OCI-LY1 (cell line): ENCODE measurements at regions not wholly inside any gene's neighbourhood (a gene's known extent, or its start where the extent isn't known, plus 50 kb on each side); places are given as distances from the start of the nearest gene placed in this dataset.

Experiments
- H2AFZ ChIP-seq: fragments of 200-600 bp; sonication (generic), shearing (Covaris generic); 2 replicates; pipeline ENCODE4 v1.6.0; 2014; ENCODE audit warnings: antibody characterized with exemption, mild to moderate bottlenecking, low read length
- H3F3A ChIP-seq: fragments of 200-600 bp; sonication (generic), shearing (Covaris generic); 2 replicates; pipeline ENCODE4 v1.6.0; 2014; ENCODE audit warnings: mild to moderate bottlenecking, antibody characterized with exemption, low read length, moderate library complexity; ENCODE audit not compliant: insufficient read depth
- H3K27ac ChIP-seq: fragments of 200-600 bp; sonication (generic); 2 replicates; pipeline ENCODE4 v1.5.1; 2014; ENCODE audit warnings: low read length, mixed run types, mild to moderate bottlenecking, low read depth; ENCODE audit not compliant: poor library complexity, severe bottlenecking
- H3K27me3 ChIP-seq: fragments of 200-600 bp; sonication (generic); 2 replicates; pipeline ENCODE4 v1.6.0; 2014; ENCODE audit warnings: antibody characterized with exemption, mild to moderate bottlenecking, low read length, moderate library complexity; ENCODE audit not compliant: insufficient read depth
- H3K36me3 ChIP-seq: fragments of 200-600 bp; sonication (generic); 2 replicates; pipeline ENCODE4 v1.6.1; 2014; ENCODE audit warnings: mild to moderate bottlenecking, antibody characterized with exemption, low read length, moderate library complexity, mixed read lengths; ENCODE audit not compliant: insufficient read depth
- H3K4me1 ChIP-seq: fragments of 200-600 bp; sonication (generic); 2 replicates; pipeline ENCODE4 v1.5.1; 2014; ENCODE audit warnings: mild to moderate bottlenecking, low read length, moderate library complexity; ENCODE audit not compliant: insufficient read depth, severe bottlenecking
- H3K4me2 ChIP-seq: fragments of 200-600 bp; sonication (generic), shearing (Covaris generic); 2 replicates; pipeline ENCODE4 v1.6.1; 2014; ENCODE audit warnings: low read length
- H3K4me3 ChIP-seq: fragments of 200-600 bp; sonication (generic); 2 replicates; pipeline ENCODE4 v1.5.1; 2014; ENCODE audit warnings: low read length, low read depth, mild to moderate bottlenecking, mixed read lengths; ENCODE audit not compliant: poor library complexity, severe bottlenecking
- H3K79me2 ChIP-seq: fragments of 200-600 bp; shearing (Covaris generic); 2 replicates; pipeline ENCODE4 v1.6.1; 2016; ENCODE audit warnings: mixed run types, low read length, mixed read lengths; ENCODE audit not compliant: insufficient read depth
- H3K9ac ChIP-seq: fragments of 200-600 bp; sonication (generic), shearing (Covaris generic); 2 replicates; pipeline ENCODE4 v1.6.1; 2014; ENCODE audit warnings: mild to moderate bottlenecking, low read length, mixed read lengths
- H3K9me2 ChIP-seq: fragments of 200-600 bp; sonication (generic), shearing (Covaris generic); 2 replicates; pipeline ENCODE4 v1.6.1; 2014; ENCODE audit warnings: low read depth, mild to moderate bottlenecking, low read length, mixed read lengths
- H3K9me3 ChIP-seq: fragments of 200-600 bp; shearing (Covaris generic); 2 replicates; pipeline ENCODE4 v1.6.1; 2014; ENCODE audit warnings: low read length, mixed read lengths
- H4K20me1 ChIP-seq: fragments of 200-600 bp; sonication (generic), shearing (Covaris generic); 2 replicates; pipeline ENCODE4 v1.6.0; 2016; ENCODE audit warnings: mild to moderate bottlenecking, low read length; ENCODE audit not compliant: insufficient read depth
- CTCF ChIP-seq: fragments of 200-600 bp; sonication (generic), shearing (Covaris generic); IDR thresholded peaks from 2 replicates; pipeline ENCODE4 v1.5.1; 2017; ENCODE audit warnings: mild to moderate bottlenecking, antibody characterized with exemption, low read length, moderate library complexity, mixed read lengths
- EZH2 ChIP-seq: fragments of 200-600 bp; sonication (generic), shearing (Covaris generic); IDR thresholded peaks from 2 replicates; pipeline ENCODE4 v1.8.0; 2017; ENCODE audit warnings: borderline replicate concordance, mixed run types, mild to moderate bottlenecking, antibody characterized with exemption, low read length, moderate library complexity, mixed read lengths

GRCh38 chr2:238649936-238650518, 197.9 kb upstream of the TWIST2 start:
- no peaks in the 10 kb centered on the region for H3K4me1 ChIP-seq
- H3K36me3 ChIP-seq = no peaks in the 10 kb centered on the region
- H3K4me3 ChIP-seq = no peak overlapping the region
- H3K9me2 ChIP-seq = no peaks in the 10 kb centered on the region
- H3K27ac ChIP-seq = no peak overlapping the region
- H2AFZ ChIP-seq = no peak overlapping the region
- no peaks in the 10 kb centered on the region for H3K79me2 ChIP-seq
- H4K20me1 ChIP-seq = no peaks in the 10 kb centered on the region
- no peak for TF ChIP-seq EZH2
- no peak for TF ChIP-seq CTCF
- H3K27me3 ChIP-seq = no peaks in the 10 kb centered on the region
- no peak overlapping the region for H3K9ac ChIP-seq
- no peaks in the 10 kb centered on the region for H3F3A ChIP-seq
- no peaks in the 10 kb centered on the region for H3K9me3 ChIP-seq
- H3K4me2 ChIP-seq = no peak overlapping the region

GRCh38 chr2:238650536-238650935, 197.3 kb upstream of the TWIST2 start:
- no peaks in the 10 kb centered on the region for H3K4me1 ChIP-seq
- H2AFZ ChIP-seq = no peak overlapping the region
- TF ChIP-seq CTCF (no peak), EZH2 (no peak)
- H3K27me3 ChIP-seq = no peaks in the 10 kb centered on the region
- no peaks in the 10 kb centered on the region for H3F3A ChIP-seq
- H3K9ac ChIP-seq = no peak overlapping the region
- H4K20me1 ChIP-seq = no peaks in the 10 kb centered on the region
- H3K4me3 ChIP-seq = no peak overlapping the region
- no peaks in the 10 kb centered on the region for H3K9me3 ChIP-seq
- no peaks in the 10 kb centered on the region for H3K79me2 ChIP-seq
- H3K9me2 ChIP-seq = no peaks in the 10 kb centered on the region
- no peaks in the 10 kb centered on the region for H3K36me3 ChIP-seq
- no peak overlapping the region for H3K4me2 ChIP-seq
- H3K27ac ChIP-seq = no peak overlapping the region

- Histone ChIP-seq H3K4me2 (no peak overlapping the region), H3F3A (no peaks in the 10 kb centered on the region), H3K9me2 (no peaks in the 10 kb centered on the region), H3K27ac (no peak overlapping the region), H3K4me3 (no peak overlapping the region), H3K79me2 (no peaks in the 10 kb centered on the region), H2AFZ (no peak overlapping the region), H3K9ac (no peak overlapping the region), H3K36me3 (no peaks in the 10 kb centered on the region), H3K27me3 (no peaks in the 10 kb centered on the region; the same call in 1 of the 2 replicates), H3K4me1 (no peaks in the 10 kb centered on the region), H3K9me3 (no peaks in the 10 kb centered on the region), H4K20me1 (no peaks in the 10 kb centered on the region)
- TF ChIP-seq CTCF (no peak), EZH2 (no peak)
Measured at GRCh38 chr2:238651306-238652052, 196.4 kb upstream of the TWIST2 start.
